ENCODE measurements at regions not wholly inside any gene's neighbourhood (a gene's known extent, or its start where the extent isn't known, plus 50 kb on each side); places are given as distances from the start of the nearest gene placed in this dataset.

- Histone ChIP-seq H3K23ac (ENCODE audit: insufficient read length) (no peak overlapping the region), H3K4me1 (replicated peaks in 1 of 4; ENCODE audit: control insufficient read depth in 3 of 4, insufficient read depth in 4 of 4, low read length in 3 of 4) (no peaks in the 10 kb centered on the region), H2AK5ac (ENCODE audit: low read depth, low read length) (no peak overlapping the region), H3K14ac (ENCODE audit: insufficient read length) (no peak overlapping the region), H4K20me1 (replicated peaks in 1 of 2; ENCODE audit: control insufficient read depth in 1 of 2, insufficient read depth in 2 of 2, low read length in 2 of 2) (no peaks in the 10 kb centered on the region), H4K5ac (ENCODE audit: insufficient read length, low read depth, low read length) (no peak overlapping the region), H3K23me2 (ENCODE audit: low read depth, low read length) (no peaks in the 10 kb centered on the region), H2BK120ac (replicated peaks; ENCODE audit: low read depth, low read length) (no peak overlapping the region), H3K56ac (replicated peaks; ENCODE audit: insufficient read length, low read depth, low read length) (no peak overlapping the region), H3K79me1 (ENCODE audit: low read depth, low read length) (no peaks in the 10 kb centered on the region), H2BK5ac (ENCODE audit: low read depth, low read length) (no peak overlapping the region), H4K8ac (ENCODE audit: extremely low read depth, insufficient read depth, low read length) (no peak overlapping the region), H2AFZ (ENCODE audit: low read length) (no peak overlapping the region), H3K79me2 (ENCODE audit: control insufficient read depth in 1 of 2, insufficient read depth in 2 of 2, low read length in 2 of 2) (no peaks in the 10 kb centered on the region), H2BK12ac (ENCODE audit: low read depth, low read length) (no peak overlapping the region), H3K4ac (replicated peaks; ENCODE audit: insufficient read length, low read depth, low read length) (no peak overlapping the region), H3K9me3 (ENCODE audit: insufficient read depth in 2 of 2, low read depth in 1 of 2, low read length in 1 of 2) (no peaks in the 10 kb centered on the region), H3K4me3 (ENCODE audit: extremely low read depth in 1 of 4, insufficient read depth in 2 of 4, low read depth in 3 of 4, low read length in 4 of 4) (no peak overlapping the region), H3K9ac (replicated peaks in 1 of 4; ENCODE audit: extremely low read depth in 1 of 4, low read depth in 3 of 4, low read length in 3 of 4) (no peak overlapping the region), H3K27me3 (replicated peaks in 1 of 4; ENCODE audit: control insufficient read depth in 3 of 4, extremely low read depth in 1 of 4, insufficient read depth in 3 of 4, low read length in 3 of 4) (no peaks in the 10 kb centered on the region; a peak in 3 of 7 replicates), H4K91ac (replicated peaks; ENCODE audit: insufficient read length, low read length) (no peak overlapping the region), H3K18ac (ENCODE audit: extremely low read depth, low read length) (no peak overlapping the region), H2BK15ac (ENCODE audit: low read length) (no peak overlapping the region), H3K27ac (ENCODE audit: low read depth, low read length) (no peak overlapping the region), H2BK20ac (ENCODE audit: low read length) (no peak overlapping the region), H3K4me2 (ENCODE audit: insufficient read depth in 1 of 2, low read depth in 2 of 2, low read length in 2 of 2) (no peak overlapping the region), H3K36me3 (ENCODE audit: control insufficient read depth in 2 of 4, insufficient read depth in 4 of 4, low read length in 3 of 4) (no peaks in the 10 kb centered on the region)
- 89% methylated on average over 4 of the region's 4 CpGs; no CpG with 5 or more reads in 1 of the 2 experiments for WGBS, 2 experiments (ENCODE audit: extremely low coverage in 1 of 2, insufficient coverage in 1 of 2, insufficient read length in 1 of 2, insufficient replicate concordance in 2 of 2, low coverage in 1 of 2, low lambda C conversion rate in 2 of 2, missing lambda C conversion rate in 1 of 2)
- FAIRE-seq (no peak), DNase-seq (ENCODE audit: low read depth in 1 of 2, low spot score in 2 of 2) (no peak)
- ChIA-PET POLR2A (ENCODE audit: partially characterized antibody) (no interaction called here), CTCF (ENCODE audit: partially characterized antibody) (interaction anchor here (1.0 to 2.1 kb wide), 5 partner anchors 7 to 58 kb away, joined by 4 to 6 read pairs (median 4); no protein-coding TSS in a partner anchor)
- TF ChIP-seq SIX5 (IDR thresholded peaks at IDR 0.05; ENCODE audit: low read depth, low read length) (no peak), POLR2A (IDR thresholded peaks at IDR 0.05; ENCODE audit: control extremely low read depth in 1 of 2, low read depth in 2 of 2, low read length in 2 of 2) (no peak), SAP30 (IDR thresholded peaks at IDR 0.05; ENCODE audit: insufficient read depth, insufficient replicate concordance, low read length) (no peak), CTCF (IDR thresholded peaks at IDR 0.05; ENCODE audit: control extremely low read depth in 1 of 3, insufficient read depth in 1 of 3, low read depth in 1 of 3, low read length in 3 of 3) (no peak), RNF2 (IDR thresholded peaks at IDR 0.05; ENCODE audit: borderline replicate concordance, low read depth, low read length, missing control alignments, poor library complexity, severe bottlenecking) (no peak), CBX5 (IDR thresholded peaks at IDR 0.05; ENCODE audit: low read depth, low read length) (no peak), BACH1 (IDR thresholded peaks at IDR 0.05; ENCODE audit: low read length) (no peak), CHD2 (IDR thresholded peaks at IDR 0.05; ENCODE audit: low read length) (no peak), CBX8 (IDR thresholded peaks at IDR 0.05; ENCODE audit: borderline replicate concordance, low read depth, low read length) (no peak), JUN (IDR thresholded peaks at IDR 0.05; ENCODE audit: low read depth, low read length) (no peak), EZH2 (IDR thresholded peaks at IDR 0.05; ENCODE audit: low read depth, low read length, severe bottlenecking) (no peak)
These were observed 66.2 kb upstream of the MTHFD1L start for GRCh38 chr6:150799276-150799805.

All from H1 (cell line).